ENCODE measurements at regions not wholly inside any gene's neighbourhood (a gene's known extent, or its start where the extent isn't known, plus 50 kb on each side); places are given as distances from the start of the nearest gene placed in this dataset.
"Not testable (repeated sequence)": the region's sequence is repeated elsewhere in the genome, so short reads cannot be mapped to it uniquely, and the experiment has no call there.

DNA sequence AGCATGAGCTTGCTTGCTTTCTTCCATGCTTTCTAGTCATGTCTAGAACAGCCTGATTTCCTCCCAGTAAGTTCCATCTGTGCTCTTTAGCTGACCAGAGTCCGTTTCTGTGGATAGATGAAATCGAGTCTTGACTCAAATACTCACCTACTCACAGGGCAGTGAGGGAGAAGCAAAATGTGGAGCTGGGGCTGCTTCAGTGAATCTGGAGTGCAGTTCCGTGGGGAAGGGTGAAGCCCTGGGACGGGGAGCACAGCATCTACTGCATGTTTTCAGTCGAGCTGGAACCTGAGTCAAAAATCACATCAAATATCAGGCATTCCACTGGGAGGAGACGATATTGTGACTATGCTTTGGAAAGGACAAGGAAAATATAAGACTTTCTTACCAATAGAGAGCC is 70.3 kb upstream of the PRMT8 start:
- DNase-seq (ENCODE audit: low spot score), result peak; percentile 1

DNA sequence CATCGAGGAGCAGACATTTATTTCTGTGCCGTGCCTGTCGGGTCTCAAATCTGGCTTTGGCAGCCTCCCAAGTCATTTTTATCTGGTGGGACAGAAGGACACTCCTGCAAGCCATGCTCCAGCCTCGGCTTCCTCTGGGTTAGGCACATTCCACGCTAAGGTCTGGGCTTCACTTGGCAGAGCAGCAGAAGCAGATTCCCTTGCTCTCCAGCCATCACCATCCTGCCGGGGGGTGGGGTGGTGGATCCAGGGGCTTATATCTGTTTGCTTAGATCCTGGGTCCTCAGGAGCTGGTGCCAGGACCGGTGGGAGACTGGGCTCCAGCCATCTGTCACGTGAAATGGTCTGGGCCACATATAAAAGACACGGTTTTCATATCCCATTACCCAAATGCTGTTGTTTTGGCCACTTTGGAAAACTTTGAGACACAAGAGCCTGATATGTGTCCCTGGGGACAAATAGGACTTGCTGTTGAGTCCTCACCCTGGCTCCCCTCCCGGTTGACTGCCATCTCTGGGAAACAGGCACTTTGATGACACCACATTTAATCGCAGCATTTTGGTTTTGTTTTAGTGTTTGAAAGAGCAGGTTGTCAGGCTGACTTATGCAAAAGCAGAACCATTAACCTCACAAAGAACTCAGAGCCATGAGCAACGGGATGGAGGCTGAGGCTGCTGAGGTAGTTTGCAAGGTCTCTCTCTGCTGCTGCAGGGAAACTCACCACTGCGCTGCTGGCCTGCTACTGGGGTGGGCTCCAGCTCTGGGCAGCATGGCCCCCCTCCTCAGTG is 69.6 kb upstream of the PRMT8 start:
- DNase-seq (ENCODE audit: low spot score), result no peak

DNA sequence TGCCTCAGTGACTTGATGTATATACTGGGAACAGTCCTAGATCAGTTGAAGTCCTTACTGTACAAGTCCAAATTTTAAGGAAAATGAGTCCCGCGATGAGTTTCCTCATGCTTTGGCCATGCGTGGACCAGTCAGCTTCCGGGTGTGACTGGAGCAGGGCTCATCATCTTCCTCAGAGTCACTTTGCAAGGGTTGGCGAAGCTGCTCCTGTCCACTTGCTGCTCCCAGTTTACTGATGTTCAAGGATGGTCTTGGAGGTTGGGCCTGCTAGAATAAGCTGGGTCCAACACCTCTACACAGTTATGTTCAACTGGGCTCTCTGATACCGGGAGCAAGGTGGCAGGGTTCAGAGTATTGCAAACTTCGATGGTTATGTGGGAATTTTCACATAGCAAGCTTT is 66.2 kb upstream of the PRMT8 start:
- not testable (repeated sequence) for DNase-seq (ENCODE audit: low spot score)

DNA sequence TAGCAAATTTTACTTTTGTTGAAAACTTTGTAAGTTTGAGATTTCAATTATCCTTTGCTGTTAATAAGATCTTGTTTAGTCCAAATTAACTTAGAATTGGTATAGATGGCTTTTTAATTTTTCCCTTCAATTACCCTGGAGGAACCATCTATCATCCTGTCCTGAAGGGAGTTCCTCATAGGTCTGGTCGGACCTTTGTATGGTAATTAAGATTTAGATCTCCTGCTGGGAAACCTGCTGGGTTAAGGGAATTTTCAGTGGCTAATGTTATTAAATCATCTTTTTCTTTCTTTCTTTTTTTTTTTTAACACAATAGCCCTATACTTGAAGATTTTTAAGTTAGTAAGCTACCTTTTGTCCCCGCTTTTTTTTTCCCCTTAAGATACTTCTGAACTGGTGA is 63.0 kb upstream of the PRMT8 start:
- DNase-seq (ENCODE audit: low spot score), result no peak

DNA sequence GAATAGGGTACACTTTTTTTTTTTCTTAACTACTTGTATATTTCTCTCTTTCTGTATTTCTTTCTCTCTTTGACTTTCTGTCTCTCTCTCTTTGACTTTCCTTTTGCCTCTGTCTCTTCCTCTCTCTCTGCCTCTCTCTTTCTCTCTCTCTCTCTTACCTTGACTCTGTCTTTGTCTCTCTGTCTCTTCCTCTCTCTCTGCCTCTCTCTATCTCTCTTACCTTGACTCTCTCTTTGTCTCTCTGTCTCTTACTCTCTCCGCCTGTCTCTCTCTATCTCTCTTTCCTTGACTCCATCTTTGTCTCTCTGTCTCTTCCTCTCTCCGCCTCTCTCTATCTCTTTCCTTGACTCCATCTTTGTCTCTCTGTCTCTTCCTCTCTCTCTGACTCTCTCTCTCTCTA is 62.4 kb upstream of the PRMT8 start:
- DNase-seq (ENCODE audit: low spot score), result no peak

DNA sequence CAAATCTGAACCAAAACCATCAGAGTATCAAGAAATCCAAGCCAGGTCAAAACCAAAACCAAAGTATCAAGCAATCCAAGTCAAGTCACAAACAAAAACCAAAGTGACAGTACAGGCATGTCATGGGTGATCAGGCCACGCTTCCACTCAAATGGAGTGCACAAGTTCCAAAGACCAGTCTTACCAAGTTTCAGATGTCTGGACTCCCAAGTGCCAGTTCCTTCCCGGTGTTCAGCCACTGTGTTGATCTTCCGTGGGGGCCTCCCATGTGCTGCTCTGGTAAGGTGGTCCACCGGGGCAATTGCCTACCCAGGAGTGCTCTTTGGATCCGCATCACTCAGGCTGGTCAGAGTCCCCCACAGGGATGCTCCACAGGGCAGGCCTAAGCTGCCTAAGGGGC is 61.5 kb upstream of the PRMT8 start:
- DNase-seq (ENCODE audit: low spot score), result not testable (repeated sequence)

DNA sequence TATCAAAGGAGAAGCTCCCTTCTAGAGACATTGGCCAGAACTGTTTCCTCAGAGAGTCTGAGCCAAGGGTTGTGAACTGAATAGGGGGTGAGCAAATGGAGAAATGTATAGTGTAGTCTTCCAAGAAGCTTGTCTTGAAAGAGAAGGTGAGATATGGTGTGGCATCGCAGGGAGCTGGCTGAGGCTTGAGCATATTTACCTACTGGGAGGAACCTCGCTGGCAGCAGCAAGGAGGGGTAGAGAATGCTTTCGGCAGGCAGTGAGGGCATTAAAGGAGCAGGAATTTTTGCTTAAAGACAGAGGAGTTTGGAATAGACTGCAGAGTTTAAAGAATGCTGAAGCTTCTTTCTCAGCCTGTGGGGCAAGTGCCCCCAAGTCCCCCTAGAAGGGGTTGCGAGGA is 59.3 kb upstream of the PRMT8 start:
- DNase-seq (ENCODE audit: low spot score), result no peak

DNA sequence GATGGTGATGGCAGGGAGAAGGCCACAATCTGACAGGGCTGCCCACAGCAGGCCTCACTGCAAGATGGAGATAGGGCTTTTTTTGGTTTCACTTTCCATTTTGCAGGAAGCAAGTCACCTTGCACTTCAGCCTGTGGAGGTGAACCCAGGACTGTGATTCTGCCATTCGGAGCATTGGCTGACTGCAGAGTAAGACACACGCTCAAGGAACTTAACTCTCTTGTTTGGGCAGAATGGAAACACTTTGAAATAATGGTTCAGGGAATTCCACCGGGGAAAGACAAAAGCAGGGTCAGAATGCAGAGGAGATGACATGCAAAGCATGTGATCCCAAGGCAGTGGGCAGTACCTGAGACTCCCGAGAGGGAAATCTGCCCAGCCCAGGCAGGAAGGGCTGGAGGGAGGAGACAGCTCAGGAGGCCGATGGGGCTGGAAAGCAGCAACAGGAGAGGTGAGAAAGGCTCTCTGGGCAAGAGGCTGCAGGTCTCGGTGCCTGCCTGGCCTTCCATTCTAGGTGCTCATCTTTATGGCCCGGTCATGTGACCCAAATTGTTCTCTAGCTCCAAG is 58.7 kb upstream of the PRMT8 start:
- DNase-seq (ENCODE audit: low spot score), result no peak

DNA sequence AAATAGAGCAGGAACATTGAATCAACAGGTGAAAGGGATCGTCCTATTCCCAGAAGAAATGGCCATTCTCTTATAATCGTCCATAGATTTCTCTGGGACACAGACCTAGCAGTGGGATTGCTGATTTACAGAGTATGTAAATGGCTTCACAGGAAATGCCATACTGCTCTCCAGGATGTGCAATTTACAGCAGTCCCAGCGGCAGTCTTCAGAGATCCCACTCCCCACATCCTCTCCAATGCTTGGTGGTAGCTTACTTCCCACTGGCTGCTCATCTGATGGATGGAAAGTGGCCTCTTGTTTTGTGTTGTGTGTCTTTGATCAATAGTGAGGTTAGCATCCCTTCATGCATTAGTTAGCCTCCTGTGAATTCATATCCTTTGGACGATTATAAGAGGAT is 58.1 kb upstream of the PRMT8 start:
- DNase-seq (ENCODE audit: low spot score), result no peak

DNA sequence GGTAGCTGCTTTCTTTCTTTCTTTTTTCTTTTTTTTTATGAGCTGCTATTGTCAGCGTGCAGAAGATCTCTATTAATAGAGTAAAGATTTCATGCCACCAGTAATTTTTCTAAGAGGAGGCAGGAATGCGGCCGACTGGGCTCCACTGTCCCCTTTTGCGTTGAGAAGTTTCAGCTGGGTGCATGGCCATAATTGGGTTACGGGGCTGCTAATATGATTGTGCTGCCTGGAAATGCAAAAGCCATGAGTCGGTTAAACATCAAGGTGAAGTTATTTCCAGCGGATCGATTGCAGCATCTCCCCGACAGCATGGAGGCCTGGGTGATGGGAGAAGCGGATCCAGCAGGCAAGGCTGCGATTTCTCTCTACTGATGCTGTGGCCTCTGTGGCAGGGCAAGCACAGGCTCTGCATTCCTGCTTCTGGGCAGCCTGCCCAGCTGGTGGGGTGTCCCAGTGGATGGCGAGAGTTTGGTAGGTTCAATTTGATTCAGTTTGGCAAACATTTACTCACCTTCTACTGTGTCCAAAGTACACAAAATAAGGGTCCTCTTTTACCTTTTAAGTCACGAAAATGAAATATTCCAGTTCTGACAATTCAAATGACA is 54.4 kb upstream of the PRMT8 start:
- no peak for DNase-seq (ENCODE audit: low spot score)

DNA sequence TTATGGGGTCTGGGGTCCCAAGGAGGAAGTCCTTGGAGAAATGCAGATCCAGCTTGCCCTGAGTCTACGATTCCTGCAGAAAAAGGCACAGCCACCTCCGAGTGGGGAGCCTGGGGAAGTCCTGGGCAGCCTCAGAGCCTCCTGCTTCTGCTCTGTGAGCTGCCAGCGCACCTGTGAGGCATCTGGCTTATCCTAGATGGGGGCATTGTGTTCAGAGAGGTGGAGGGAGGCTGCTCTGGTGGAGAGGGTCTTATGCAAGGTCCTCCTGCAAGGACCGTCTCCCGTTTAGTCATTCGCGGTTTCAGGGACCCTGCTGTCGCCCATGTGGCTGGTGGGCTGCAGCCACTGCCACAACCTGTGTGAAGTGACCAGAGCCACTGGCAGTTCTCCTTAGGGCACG is 53.0 kb upstream of the PRMT8 start:
- no peak for DNase-seq (ENCODE audit: low spot score)

DNA sequence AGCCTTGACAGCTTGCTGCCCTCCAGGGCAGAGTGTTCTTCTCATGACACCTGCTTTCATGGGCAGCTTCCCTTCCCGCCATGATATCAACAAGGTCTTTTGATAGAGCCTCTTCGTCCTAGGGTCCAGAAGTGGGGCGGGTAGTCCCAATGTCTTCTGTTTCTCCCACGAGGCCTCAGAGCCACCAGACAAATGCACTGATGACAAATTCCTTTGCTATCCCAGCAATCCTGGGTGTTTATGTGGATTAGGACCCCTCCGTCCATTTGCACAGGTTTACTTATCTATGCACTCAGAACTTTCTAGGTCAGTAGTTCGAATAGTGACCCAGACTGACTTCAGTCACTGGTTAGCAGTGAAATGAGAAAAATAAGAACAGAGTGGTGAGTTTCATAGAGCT is 52.6 kb upstream of the PRMT8 start:
- no peak for DNase-seq (ENCODE audit: low spot score)
